ENCODE measurements at regions not wholly inside any gene's neighbourhood (a gene's known extent, or its start where the extent isn't known, plus 50 kb on each side); places are given as distances from the start of the nearest gene placed in this dataset.

DNA sequence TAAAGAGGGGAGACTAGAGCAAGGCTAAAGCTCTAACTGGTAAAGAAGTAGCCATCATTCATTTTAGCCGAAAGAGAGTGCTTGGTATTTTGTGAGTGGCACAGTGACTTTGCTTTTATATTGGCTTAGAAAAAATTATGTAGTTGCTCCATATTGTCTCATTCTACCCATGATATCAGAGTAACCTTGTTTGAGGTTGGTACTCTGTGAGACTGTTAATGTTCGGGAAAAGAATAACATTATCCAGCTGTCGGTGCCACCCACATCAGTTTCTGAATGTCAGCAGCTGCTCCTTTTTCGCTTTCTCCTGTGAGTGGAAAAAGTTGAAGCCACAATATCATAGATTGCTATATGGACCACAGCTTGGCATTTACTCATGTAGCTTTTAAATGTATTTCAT is 376.4 kb upstream of the KCNN2 start:
- TF ChIP-seq, protein P1, sequence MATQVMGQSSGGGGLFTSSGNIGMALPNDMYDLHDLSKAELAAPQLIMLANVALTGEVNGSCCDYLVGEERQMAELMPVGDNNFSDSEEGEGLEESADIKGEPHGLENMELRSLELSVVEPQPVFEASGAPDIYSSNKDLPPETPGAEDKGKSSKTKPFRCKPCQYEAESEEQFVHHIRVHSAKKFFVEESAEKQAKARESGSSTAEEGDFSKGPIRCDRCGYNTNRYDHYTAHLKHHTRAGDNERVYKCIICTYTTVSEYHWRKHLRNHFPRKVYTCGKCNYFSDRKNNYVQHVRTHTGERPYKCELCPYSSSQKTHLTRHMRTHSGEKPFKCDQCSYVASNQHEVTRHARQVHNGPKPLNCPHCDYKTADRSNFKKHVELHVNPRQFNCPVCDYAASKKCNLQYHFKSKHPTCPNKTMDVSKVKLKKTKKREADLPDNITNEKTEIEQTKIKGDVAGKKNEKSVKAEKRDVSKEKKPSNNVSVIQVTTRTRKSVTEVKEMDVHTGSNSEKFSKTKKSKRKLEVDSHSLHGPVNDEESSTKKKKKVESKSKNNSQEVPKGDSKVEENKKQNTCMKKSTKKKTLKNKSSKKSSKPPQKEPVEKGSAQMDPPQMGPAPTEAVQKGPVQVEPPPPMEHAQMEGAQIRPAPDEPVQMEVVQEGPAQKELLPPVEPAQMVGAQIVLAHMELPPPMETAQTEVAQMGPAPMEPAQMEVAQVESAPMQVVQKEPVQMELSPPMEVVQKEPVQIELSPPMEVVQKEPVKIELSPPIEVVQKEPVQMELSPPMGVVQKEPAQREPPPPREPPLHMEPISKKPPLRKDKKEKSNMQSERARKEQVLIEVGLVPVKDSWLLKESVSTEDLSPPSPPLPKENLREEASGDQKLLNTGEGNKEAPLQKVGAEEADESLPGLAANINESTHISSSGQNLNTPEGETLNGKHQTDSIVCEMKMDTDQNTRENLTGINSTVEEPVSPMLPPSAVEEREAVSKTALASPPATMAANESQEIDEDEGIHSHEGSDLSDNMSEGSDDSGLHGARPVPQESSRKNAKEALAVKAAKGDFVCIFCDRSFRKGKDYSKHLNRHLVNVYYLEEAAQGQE (IDR thresholded peaks at IDR 0.05; ENCODE audit: insufficient replicate concordance, low read depth) = no peak
- TF ChIP-seq SPI1 (IDR thresholded peaks at IDR 0.05; ENCODE audit: borderline replicate concordance, low read depth) (no peak), POLR2AphosphoS5 (IDR thresholded peaks at IDR 0.05; ENCODE audit: low read depth) (no peak), GABPA (IDR thresholded peaks at IDR 0.05; ENCODE audit: low read depth) (no peak)
- TF ChIP-seq, protein P2, sequence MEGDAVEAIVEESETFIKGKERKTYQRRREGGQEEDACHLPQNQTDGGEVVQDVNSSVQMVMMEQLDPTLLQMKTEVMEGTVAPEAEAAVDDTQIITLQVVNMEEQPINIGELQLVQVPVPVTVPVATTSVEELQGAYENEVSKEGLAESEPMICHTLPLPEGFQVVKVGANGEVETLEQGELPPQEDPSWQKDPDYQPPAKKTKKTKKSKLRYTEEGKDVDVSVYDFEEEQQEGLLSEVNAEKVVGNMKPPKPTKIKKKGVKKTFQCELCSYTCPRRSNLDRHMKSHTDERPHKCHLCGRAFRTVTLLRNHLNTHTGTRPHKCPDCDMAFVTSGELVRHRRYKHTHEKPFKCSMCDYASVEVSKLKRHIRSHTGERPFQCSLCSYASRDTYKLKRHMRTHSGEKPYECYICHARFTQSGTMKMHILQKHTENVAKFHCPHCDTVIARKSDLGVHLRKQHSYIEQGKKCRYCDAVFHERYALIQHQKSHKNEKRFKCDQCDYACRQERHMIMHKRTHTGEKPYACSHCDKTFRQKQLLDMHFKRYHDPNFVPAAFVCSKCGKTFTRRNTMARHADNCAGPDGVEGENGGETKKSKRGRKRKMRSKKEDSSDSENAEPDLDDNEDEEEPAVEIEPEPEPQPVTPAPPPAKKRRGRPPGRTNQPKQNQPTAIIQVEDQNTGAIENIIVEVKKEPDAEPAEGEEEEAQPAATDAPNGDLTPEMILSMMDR (IDR thresholded peaks at IDR 0.05; ENCODE audit: insufficient read depth, low read length) = no peak
- Histone ChIP-seq H3K27me3 (ENCODE audit: insufficient read depth, poor library complexity, severe bottlenecking) (no peaks in the 10 kb centered on the region), H3K27ac (replicated peaks) (no peak overlapping the region), H3K4me3 (replicated peaks; ENCODE audit: insufficient read depth, low read length) (no peak overlapping the region)
- no peak for DNase-seq (ENCODE audit: low read depth in 1 of 2, low spot score in 1 of 2)

DNA sequence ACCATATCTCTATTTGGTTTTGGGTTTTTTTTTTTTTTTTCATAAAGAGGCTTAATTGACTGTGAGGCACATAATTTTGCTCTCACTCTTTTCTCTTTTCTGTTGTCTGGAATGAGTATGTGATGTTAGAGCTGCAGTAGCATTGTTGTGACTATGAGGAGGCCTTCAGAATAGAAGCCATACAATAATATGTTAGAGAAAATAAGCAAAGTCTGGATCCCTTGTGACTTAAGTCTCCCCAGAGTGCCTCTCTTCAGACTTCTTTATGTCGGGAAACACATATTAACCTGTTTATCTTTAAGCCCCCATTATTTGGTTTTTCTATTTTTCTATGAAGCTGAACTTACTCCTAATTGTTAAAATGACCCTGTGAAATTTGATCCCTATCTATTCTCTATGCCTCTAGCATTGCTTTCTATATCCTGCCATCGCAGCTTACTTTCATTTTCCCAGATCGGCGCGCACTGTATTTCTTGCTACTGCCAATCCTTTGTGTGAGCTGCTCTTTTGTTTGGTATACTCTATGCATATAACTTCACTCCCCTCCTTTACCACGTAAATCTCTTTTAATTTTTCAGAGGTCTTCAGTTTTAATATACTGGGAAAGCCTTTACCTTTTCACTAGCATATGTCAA is 372.5 kb upstream of the KCNN2 start:
- no peak for DNase-seq (ENCODE audit: low read depth in 1 of 2, low spot score in 1 of 2)
- Histone ChIP-seq H3K4me3 (replicated peaks; ENCODE audit: insufficient read depth, low read length) (no peak overlapping the region), H3K27ac (replicated peaks) (no peak overlapping the region), H3K27me3 (ENCODE audit: insufficient read depth, poor library complexity, severe bottlenecking) (no peaks in the 10 kb centered on the region)
- TF ChIP-seq, protein P1 (IDR thresholded peaks at IDR 0.05; ENCODE audit: insufficient replicate concordance, low read depth) = no peak
- TF ChIP-seq, protein P2 (IDR thresholded peaks at IDR 0.05; ENCODE audit: insufficient read depth, low read length) = no peak
- no peak for TF ChIP-seq POLR2AphosphoS5 (IDR thresholded peaks at IDR 0.05; ENCODE audit: low read depth)
- TF ChIP-seq SPI1 (IDR thresholded peaks at IDR 0.05; ENCODE audit: borderline replicate concordance, low read depth) = no peak
- no peak for TF ChIP-seq GABPA (IDR thresholded peaks at IDR 0.05; ENCODE audit: low read depth)

DNA sequence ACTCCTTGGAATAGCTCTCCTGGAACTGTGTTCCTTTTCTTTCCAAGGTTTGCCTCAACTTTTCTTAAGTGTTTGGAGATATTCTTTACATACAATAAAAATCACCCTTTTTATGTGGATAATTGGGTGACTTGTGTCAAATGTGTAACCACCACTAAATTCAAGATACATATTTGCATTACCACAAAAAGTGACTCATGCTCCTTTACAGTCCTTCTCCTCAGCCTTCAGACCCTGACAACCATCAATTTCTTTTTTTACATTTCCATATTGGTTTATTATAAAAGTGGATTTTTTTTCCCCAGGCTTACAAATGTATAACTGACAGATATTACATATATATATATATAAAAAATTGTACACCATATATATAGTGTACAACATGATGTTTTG is 372.0 kb upstream of the KCNN2 start:
- Histone ChIP-seq H3K27ac (replicated peaks) (no peak overlapping the region), H3K4me3 (replicated peaks; ENCODE audit: insufficient read depth, low read length) (no peak overlapping the region), H3K27me3 (ENCODE audit: insufficient read depth, poor library complexity, severe bottlenecking) (no peaks in the 10 kb centered on the region)
- DNase-seq (ENCODE audit: low read depth in 1 of 2, low spot score in 1 of 2) = no peak
- TF ChIP-seq POLR2AphosphoS5 (IDR thresholded peaks at IDR 0.05; ENCODE audit: low read depth) = no peak
- TF ChIP-seq, protein P1 (IDR thresholded peaks at IDR 0.05; ENCODE audit: insufficient replicate concordance, low read depth) = no peak
- no peak for TF ChIP-seq GABPA (IDR thresholded peaks at IDR 0.05; ENCODE audit: low read depth)
- TF ChIP-seq SPI1 (IDR thresholded peaks at IDR 0.05; ENCODE audit: borderline replicate concordance, low read depth) = no peak
- TF ChIP-seq, protein P2 (IDR thresholded peaks at IDR 0.05; ENCODE audit: insufficient read depth, low read length) = no peak

Measured in HL-60 (cell line).